DMS79 (cell line): ENCODE measurements at regions not wholly inside any gene's neighbourhood (a gene's known extent, or its start where the extent isn't known, plus 50 kb on each side); places are given as distances from the start of the nearest gene placed in this dataset.

ENCODE experiments used
- DNase-seq: peaks from one replicate; lab custom pipeline; 2025; lab: John Stamatoyannopoulos, UW

- no peak for DNase-seq
Observed at GRCh38 chr4:183763990-183764754, 105.1 kb downstream of the TRAPPC11 start.

GRCh38 chr4:183765251-183765911 is 106.3 kb downstream of the TRAPPC11 start:
- DNase-seq: no peak

- DNase-seq: no peak
Observed at GRCh38 chr4:183766140-183766539, 107.0 kb downstream of the TRAPPC11 start.

- DNase-seq: peak; percentile 49
Observed at GRCh38 chr4:183770906-183771305, 111.8 kb downstream of the TRAPPC11 start.

GRCh38 chr4:183772361-183772760 is 113.3 kb downstream of the TRAPPC11 start:
- no peak for DNase-seq

GRCh38 chr4:183773790-183774189 is 114.7 kb downstream of the TRAPPC11 start:
- DNase-seq: no peak

- no peak for DNase-seq
Observed at GRCh38 chr4:183783306-183783705, 121.8 kb upstream of the STOX2 start.

- DNase-seq: no peak
Observed at GRCh38 chr4:183783991-183784553, 121.0 kb upstream of the STOX2 start.

- no peak for DNase-seq
Observed at GRCh38 chr4:183788308-183788905, 116.7 kb upstream of the STOX2 start.

GRCh38 chr4:183789657-183790056 is 115.5 kb upstream of the STOX2 start:
- DNase-seq: no peak

GRCh38 chr4:183790661-183791060 is 114.4 kb upstream of the STOX2 start:
- no peak for DNase-seq

GRCh38 chr4:183797011-183797444 is 108.1 kb upstream of the STOX2 start:
- DNase-seq: peak; percentile 7

- no peak for DNase-seq
Observed at GRCh38 chr4:183797445-183798300, 107.4 kb upstream of the STOX2 start.

- no peak for DNase-seq
Observed at GRCh38 chr4:183798301-183799253, 106.5 kb upstream of the STOX2 start.

GRCh38 chr4:183801457-183802165 is 103.5 kb upstream of the STOX2 start:
- peak; percentile 79 for DNase-seq

GRCh38 chr4:183806341-183806740 is 98.8 kb upstream of the STOX2 start:
- no peak for DNase-seq

GRCh38 chr4:183807420-183808096 is 97.5 kb upstream of the STOX2 start:
- DNase-seq: no peak

GRCh38 chr4:183808097-183808456 is 97.0 kb upstream of the STOX2 start:
- DNase-seq: no peak

- DNase-seq: no peak
Observed at GRCh38 chr4:183812567-183812966, 92.5 kb upstream of the STOX2 start.

- DNase-seq: no peak
Observed at GRCh38 chr4:183814461-183814860, 90.6 kb upstream of the STOX2 start.
